ENCODE measurements at regions not wholly inside any gene's neighbourhood (a gene's known extent, or its start where the extent isn't known, plus 50 kb on each side); places are given as distances from the start of the nearest gene placed in this dataset.

- TF ChIP-seq POLR2AphosphoS5 (IDR thresholded peaks at IDR 0.05) (no peak), CTCF (IDR thresholded peaks at IDR 0.05) (no peak), POLR2A (IDR thresholded peaks at IDR 0.05) (no peak)
Observed at GRCh38 chr9:134568811-134569210, 72.8 kb upstream of the COL5A1 start.
